ENCODE measurements at regions not wholly inside any gene's neighbourhood (a gene's known extent, or its start where the extent isn't known, plus 50 kb on each side); places are given as distances from the start of the nearest gene placed in this dataset.

DNA sequence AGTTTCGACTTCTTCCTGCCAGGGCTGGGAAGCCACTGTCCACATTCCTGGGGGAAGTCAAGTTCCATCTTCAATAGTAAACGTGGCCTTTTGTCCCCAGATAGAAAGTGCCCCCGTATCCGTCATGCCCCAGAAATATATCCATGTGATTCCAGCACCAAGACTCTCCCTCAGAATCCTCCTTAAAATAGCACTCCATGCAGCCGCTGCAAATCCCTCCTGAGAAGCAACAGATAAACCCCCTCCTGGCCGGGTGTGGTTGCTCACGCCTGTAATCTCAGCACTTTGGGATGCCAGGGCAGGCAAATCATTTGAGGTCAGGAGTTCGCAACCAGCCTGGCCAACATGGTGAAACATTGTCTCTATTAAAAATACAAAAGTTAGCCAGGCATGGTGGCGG lies 126.1 kb downstream of the OLFM1 start:
- TF ChIP-seq, protein P1, sequence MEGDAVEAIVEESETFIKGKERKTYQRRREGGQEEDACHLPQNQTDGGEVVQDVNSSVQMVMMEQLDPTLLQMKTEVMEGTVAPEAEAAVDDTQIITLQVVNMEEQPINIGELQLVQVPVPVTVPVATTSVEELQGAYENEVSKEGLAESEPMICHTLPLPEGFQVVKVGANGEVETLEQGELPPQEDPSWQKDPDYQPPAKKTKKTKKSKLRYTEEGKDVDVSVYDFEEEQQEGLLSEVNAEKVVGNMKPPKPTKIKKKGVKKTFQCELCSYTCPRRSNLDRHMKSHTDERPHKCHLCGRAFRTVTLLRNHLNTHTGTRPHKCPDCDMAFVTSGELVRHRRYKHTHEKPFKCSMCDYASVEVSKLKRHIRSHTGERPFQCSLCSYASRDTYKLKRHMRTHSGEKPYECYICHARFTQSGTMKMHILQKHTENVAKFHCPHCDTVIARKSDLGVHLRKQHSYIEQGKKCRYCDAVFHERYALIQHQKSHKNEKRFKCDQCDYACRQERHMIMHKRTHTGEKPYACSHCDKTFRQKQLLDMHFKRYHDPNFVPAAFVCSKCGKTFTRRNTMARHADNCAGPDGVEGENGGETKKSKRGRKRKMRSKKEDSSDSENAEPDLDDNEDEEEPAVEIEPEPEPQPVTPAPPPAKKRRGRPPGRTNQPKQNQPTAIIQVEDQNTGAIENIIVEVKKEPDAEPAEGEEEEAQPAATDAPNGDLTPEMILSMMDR (IDR thresholded peaks at IDR 0.05), result no peak
- TF ChIP-seq, protein P2, sequence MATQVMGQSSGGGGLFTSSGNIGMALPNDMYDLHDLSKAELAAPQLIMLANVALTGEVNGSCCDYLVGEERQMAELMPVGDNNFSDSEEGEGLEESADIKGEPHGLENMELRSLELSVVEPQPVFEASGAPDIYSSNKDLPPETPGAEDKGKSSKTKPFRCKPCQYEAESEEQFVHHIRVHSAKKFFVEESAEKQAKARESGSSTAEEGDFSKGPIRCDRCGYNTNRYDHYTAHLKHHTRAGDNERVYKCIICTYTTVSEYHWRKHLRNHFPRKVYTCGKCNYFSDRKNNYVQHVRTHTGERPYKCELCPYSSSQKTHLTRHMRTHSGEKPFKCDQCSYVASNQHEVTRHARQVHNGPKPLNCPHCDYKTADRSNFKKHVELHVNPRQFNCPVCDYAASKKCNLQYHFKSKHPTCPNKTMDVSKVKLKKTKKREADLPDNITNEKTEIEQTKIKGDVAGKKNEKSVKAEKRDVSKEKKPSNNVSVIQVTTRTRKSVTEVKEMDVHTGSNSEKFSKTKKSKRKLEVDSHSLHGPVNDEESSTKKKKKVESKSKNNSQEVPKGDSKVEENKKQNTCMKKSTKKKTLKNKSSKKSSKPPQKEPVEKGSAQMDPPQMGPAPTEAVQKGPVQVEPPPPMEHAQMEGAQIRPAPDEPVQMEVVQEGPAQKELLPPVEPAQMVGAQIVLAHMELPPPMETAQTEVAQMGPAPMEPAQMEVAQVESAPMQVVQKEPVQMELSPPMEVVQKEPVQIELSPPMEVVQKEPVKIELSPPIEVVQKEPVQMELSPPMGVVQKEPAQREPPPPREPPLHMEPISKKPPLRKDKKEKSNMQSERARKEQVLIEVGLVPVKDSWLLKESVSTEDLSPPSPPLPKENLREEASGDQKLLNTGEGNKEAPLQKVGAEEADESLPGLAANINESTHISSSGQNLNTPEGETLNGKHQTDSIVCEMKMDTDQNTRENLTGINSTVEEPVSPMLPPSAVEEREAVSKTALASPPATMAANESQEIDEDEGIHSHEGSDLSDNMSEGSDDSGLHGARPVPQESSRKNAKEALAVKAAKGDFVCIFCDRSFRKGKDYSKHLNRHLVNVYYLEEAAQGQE (IDR thresholded peaks at IDR 0.05; ENCODE audit: insufficient read depth in 1 of 2, low read depth in 2 of 2, low read length in 1 of 2), result no peak
- TF ChIP-seq TCF7L2 (IDR thresholded peaks at IDR 0.05; ENCODE audit: low read depth, low read length), result no peak
